ENCODE measurements at regions not wholly inside any gene's neighbourhood (a gene's known extent, or its start where the extent isn't known, plus 50 kb on each side); places are given as distances from the start of the nearest gene placed in this dataset.

GRCh38 chr9:38312406-38312805 lies 80.1 kb upstream of the ALDH1B1 start:
- no peak overlapping the region for H3K4me3 Mint-ChIP-seq
- H3K36me3 Mint-ChIP-seq (ENCODE audit: low read depth) = no peaks in the 10 kb centered on the region
- TF ChIP-seq CTCF (IDR thresholded peaks at IDR 0.05; ENCODE audit: unreplicated experiment in 3 of 3) = no peak
- peaks cover 11% of the 10 kb centered on the region for H3K27me3 Mint-ChIP-seq (ENCODE audit: low read depth)
- peaks cover 4% of the 10 kb centered on the region for H3K9me3 Mint-ChIP-seq
- no peak overlapping the region for H3K27ac Mint-ChIP-seq
- peaks cover 56% of the 10 kb centered on the region for H3K4me1 Mint-ChIP-seq

GRCh38 chr9:38311382-38312270 lies 80.9 kb upstream of the ALDH1B1 start:
- H3K27me3 Mint-ChIP-seq (ENCODE audit: low read depth) = peaks cover 11% of the 10 kb centered on the region
- H3K4me1 Mint-ChIP-seq = peaks cover 56% of the 10 kb centered on the region
- peak overlapping the region in 1 of 3 experiments; percentile 15 for H3K4me3 Mint-ChIP-seq
- H3K27ac Mint-ChIP-seq = peak overlapping the region; percentile 31 to 69 (median 35)
- no peak for TF ChIP-seq CTCF (IDR thresholded peaks at IDR 0.05; ENCODE audit: unreplicated experiment in 3 of 3)
- H3K9me3 Mint-ChIP-seq = peaks cover 4% of the 10 kb centered on the region
- no peaks in the 10 kb centered on the region for H3K36me3 Mint-ChIP-seq (ENCODE audit: low read depth)

GRCh38 chr9:38309324-38310195 lies 82.9 kb upstream of the ALDH1B1 start:
- TF ChIP-seq CTCF (IDR thresholded peaks at IDR 0.05; ENCODE audit: unreplicated experiment in 3 of 3) = no peak
- Mint-ChIP-seq H3K9me3 (peaks cover 4% of the 10 kb centered on the region), H3K4me3 (no peak overlapping the region), H3K4me1 (peaks cover 49% of the 10 kb centered on the region), H3K27ac (peak overlapping the region; percentile 53 to 81 (median 60)), H3K27me3 (ENCODE audit: low read depth) (peaks cover 11% of the 10 kb centered on the region), H3K36me3 (ENCODE audit: low read depth) (no peaks in the 10 kb centered on the region)

- Mint-ChIP-seq H3K27me3 (ENCODE audit: low read depth) (peaks cover 7% of the 10 kb centered on the region), H3K4me3 (no peak overlapping the region), H3K36me3 (ENCODE audit: low read depth) (no peaks in the 10 kb centered on the region), H3K4me1 (peaks cover 41% of the 10 kb centered on the region), H3K27ac (no peak overlapping the region), H3K9me3 (peaks cover under 1% of the 10 kb centered on the region)
- TF ChIP-seq CTCF (IDR thresholded peaks at IDR 0.05; ENCODE audit: unreplicated experiment in 3 of 3) = no peak
Measured at GRCh38 chr9:38308136-38308535, 84.4 kb upstream of the ALDH1B1 start.

- peaks cover 5% of the 10 kb centered on the region for H3K27me3 Mint-ChIP-seq (ENCODE audit: low read depth)
- no peak overlapping the region for H3K4me3 Mint-ChIP-seq
- H3K9me3 Mint-ChIP-seq = no peaks in the 10 kb centered on the region
- H3K36me3 Mint-ChIP-seq (ENCODE audit: low read depth) = no peaks in the 10 kb centered on the region
- H3K27ac Mint-ChIP-seq = no peak overlapping the region
- H3K4me1 Mint-ChIP-seq = peaks cover 39% of the 10 kb centered on the region
- TF ChIP-seq CTCF (IDR thresholded peaks at IDR 0.05; ENCODE audit: unreplicated experiment in 3 of 3) = no peak
Measured at GRCh38 chr9:38306899-38307298, 85.6 kb upstream of the ALDH1B1 start.

Data from nephron (organoid).